SH-SY5Y (cell line): ENCODE measurements at regions not wholly inside any gene's neighbourhood (a gene's known extent, or its start where the extent isn't known, plus 50 kb on each side); places are given as distances from the start of the nearest gene placed in this dataset.

Experiments
- GATA2 ChIP-seq: IDR thresholded peaks from 2 replicates; pipeline ENCODE4 v1.6.1; 2011; ENCODE audit warnings: mild to moderate bottlenecking, low read depth, low read length
- GATA3 ChIP-seq: IDR thresholded peaks from 2 replicates; pipeline ENCODE4 v1.6.1; 2011; ENCODE audit warnings: low read depth, mild to moderate bottlenecking, low read length, moderate library complexity

- TF ChIP-seq GATA2 = no peak
- TF ChIP-seq GATA3 = no peak
Measured at GRCh38 chr2:184268900-184269477, 329.3 kb upstream of the ZNF804A start.

DNA sequence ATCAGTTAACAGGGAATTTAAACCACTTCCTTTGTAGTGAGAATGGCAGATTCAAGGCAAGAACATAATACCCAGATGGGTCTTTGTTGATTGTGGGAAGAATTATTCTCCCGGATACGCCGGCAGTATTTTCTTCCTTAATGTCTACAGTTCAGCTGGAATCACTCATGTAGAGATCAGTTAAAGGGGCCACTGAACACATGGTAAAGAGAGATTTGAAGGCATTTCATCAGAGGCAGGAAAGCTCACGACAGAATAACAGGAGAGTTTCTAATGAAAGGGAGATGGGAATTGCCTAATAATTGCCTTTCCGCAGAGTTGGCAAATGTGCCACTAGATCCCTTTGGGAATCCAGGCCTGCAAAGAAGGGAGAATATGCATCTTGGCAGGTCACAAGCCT, 327.7 kb upstream of the ZNF804A start:
- TF ChIP-seq GATA2 (no peak), GATA3 (no peak)

DNA sequence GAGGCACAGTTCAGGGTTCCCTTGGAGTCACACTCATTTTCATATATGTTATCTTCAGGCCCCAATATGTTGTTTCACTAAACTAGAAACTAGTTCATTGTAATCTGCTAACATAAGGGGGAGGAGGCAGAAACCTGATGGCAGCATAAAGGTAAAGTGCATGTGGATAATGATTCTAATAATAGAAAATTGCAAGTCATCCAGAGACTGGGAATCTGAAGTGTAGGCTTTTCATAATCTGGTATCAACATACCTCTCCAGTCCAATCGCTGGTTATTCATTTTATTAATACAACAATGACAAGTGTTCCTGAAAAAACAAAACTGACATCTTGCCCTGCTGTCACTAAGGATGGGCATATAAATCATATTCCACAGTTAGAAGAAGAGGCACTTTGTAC, 326.3 kb upstream of the ZNF804A start:
- no peak for TF ChIP-seq GATA2
- no peak for TF ChIP-seq GATA3

DNA sequence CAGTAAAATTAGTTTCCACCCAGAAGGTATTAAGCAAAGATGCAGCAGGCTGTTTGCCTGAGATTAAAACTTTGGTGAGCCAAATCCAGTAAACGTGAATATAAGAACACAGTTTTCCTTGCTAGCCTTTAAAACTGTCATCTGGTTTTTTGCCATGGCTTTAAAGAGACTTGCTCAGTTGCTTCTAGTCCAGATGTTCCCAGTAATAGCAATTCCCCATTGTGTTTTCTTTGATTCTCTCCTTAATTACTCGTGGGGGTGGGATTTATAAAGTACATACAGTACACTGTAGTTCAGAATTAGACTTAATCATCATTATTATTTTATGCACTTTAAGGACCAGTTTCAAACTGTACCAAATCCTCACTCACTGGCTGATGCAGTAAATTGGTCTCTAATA, 303.5 kb upstream of the ZNF804A start:
- TF ChIP-seq GATA2 = no peak
- no peak for TF ChIP-seq GATA3

- TF ChIP-seq GATA2 = no peak
- no peak for TF ChIP-seq GATA3
Measured at GRCh38 chr2:184297085-184297484, 301.2 kb upstream of the ZNF804A start.

DNA sequence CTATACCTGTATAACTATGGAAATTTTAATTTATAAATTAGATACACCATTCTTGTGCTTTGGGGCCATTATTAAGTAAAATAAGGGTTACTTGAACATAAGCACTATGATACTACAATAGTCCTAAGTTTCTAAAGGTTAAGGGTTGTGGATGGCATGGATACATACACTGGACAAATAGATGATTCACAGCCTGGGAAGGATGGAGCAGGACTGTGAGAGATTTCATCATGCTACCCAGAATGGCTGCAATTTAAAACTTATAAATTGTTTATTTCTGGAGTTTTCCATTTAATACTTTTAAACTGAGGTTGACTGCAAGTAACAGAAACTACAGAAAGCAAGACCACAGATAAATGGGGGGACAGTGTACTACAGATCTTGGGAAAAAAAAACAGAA, 295.8 kb upstream of the ZNF804A start:
- TF ChIP-seq GATA3 (no peak), GATA2 (no peak)

GRCh38 chr2:184304006-184304405, 294.3 kb upstream of the ZNF804A start:
- no peak for TF ChIP-seq GATA2
- TF ChIP-seq GATA3 = no peak

DNA sequence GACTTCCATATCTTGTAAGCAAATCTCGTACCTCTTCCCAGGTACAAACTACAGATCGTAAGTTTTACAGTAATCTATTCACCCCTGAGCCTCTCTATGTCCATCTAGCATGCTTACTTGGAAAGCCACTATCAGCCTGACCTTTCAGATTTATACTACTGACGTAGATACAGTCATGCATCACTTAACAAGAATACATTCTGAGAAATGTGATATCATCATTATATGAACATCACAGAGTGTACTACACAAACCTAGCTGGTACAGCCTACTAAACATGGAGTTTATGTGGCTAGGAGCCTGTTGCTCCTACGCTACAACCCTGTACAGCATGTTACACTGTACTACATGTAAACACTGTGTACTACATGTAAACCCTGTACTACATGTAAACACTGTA, 293.2 kb upstream of the ZNF804A start:
- no peak for TF ChIP-seq GATA3
- no peak for TF ChIP-seq GATA2

DNA sequence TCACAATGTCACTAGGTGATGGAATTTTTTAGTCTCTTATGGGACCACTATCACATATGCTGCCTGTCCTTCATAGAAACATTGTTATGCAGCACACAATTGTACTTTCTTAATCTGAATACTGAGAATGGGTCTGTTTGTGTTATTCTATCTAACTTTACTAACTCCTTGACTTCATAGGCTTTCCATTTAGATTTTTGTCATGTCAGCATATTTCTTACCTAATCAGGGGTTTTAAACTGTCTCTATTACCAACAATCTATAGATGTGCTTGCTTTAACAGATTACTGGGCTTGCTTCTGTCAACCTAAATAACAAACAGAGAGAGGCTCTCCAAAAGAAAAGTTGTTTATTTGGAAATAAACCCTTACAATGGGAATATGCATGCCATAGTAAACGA, 289.6 kb upstream of the ZNF804A start:
- TF ChIP-seq GATA3 (no peak), GATA2 (no peak)

DNA sequence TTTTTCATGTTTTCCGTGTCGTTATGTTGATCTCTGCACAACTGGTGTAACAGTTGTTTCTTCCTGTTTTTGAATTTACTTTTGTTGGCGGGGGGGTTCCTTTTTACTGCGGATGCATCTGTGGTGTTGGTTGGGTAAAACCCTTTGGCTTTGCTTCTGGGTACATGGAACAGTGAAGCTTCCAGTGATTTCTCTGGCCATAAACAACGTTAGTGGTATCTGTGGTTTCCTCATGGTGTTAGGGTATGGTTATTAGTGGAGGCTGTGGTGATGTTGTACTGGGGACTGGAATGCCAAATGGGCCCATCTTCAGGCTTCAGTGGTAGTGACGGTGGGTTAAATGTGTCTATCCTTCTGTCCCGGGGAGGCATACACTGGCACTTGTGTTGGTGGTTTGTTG, 285.4 kb upstream of the ZNF804A start:
- TF ChIP-seq GATA2 = no peak
- no peak for TF ChIP-seq GATA3

- TF ChIP-seq GATA2 (no peak), GATA3 (no peak)
Measured at GRCh38 chr2:184314829-184315228, 283.5 kb upstream of the ZNF804A start.

- TF ChIP-seq GATA3 (no peak), GATA2 (no peak)
Measured at GRCh38 chr2:184316921-184317320, 281.4 kb upstream of the ZNF804A start.

- TF ChIP-seq GATA2 (no peak), GATA3 (no peak)
Measured at GRCh38 chr2:184322615-184323014, 275.7 kb upstream of the ZNF804A start.

- TF ChIP-seq GATA2 (no peak), GATA3 (no peak)
Measured at GRCh38 chr2:184326066-184326465, 272.3 kb upstream of the ZNF804A start.

- TF ChIP-seq GATA2 (no peak), GATA3 (no peak)
Measured at GRCh38 chr2:184336688-184337087, 261.6 kb upstream of the ZNF804A start.

DNA sequence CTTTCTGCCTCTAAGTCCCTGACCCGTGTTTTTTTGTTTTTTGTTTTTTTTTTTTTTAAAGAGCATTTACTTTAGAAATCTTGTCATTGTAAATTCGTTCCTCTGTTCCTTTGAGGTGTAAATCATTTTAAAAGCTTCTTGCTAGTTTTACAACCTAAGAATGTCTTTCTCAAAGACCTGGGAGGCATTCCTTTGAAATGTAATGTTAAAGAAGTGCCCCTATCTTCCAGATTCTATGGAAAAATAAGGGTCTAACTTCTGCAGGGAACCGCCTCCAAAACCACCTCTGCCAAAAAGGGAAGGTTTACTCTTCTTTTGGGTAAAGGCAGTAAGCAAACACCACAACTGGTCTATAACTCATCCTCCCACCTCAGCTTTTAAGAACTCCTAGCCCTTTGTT, 259.6 kb upstream of the ZNF804A start:
- TF ChIP-seq GATA3 (no peak), GATA2 (no peak)

- TF ChIP-seq GATA3 = no peak
Measured at GRCh38 chr2:184339966-184340365, 258.4 kb upstream of the ZNF804A start.
